ENCODE measurements at regions not wholly inside any gene's neighbourhood (a gene's known extent, or its start where the extent isn't known, plus 50 kb on each side); places are given as distances from the start of the nearest gene placed in this dataset.

DNA sequence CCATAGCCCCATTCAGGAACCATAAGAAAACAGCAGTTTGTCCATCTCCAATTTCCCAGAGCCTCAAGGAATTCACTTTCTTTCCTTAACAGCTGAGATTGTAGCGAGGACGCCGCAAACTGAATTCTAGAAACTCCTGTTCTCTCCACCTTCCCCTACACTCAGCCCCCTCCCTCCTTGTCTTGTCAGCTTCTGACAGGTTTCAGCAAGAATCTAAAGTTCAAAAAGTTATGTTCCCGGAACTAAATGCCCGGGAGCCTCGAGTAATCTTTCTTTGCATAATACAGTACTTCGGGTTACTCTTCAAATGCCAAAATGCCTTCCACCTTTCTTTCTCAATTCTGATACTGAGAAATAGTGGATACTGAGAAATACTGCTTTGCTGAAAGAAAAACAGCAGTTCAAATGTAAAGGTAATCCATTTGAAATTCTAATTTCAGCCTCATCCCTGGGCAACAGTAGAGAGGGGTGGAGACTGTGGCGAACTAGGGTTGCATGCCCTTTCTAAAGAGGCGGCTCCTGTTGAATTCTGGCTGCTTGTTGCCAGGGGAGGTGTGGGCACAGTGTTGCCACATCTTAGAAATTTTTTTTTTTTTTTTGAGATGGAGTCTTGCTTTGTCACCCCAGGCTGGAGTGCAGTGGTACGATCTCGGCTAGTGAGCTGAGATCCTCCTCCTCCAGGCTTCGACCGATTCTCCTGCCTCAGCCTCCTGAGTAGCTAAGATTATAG lies 63.5 kb upstream of the USP7 start:
- no peak for TF ChIP-seq EP300 (IDR thresholded peaks at IDR 0.05; ENCODE audit: low read depth)
- TF ChIP-seq POLR2A (IDR thresholded peaks at IDR 0.05), result no peak

Data from transverse colon (tissue), 1 donor.